ENCODE measurements at regions not wholly inside any gene's neighbourhood (a gene's known extent, or its start where the extent isn't known, plus 50 kb on each side); places are given as distances from the start of the nearest gene placed in this dataset.

DNA sequence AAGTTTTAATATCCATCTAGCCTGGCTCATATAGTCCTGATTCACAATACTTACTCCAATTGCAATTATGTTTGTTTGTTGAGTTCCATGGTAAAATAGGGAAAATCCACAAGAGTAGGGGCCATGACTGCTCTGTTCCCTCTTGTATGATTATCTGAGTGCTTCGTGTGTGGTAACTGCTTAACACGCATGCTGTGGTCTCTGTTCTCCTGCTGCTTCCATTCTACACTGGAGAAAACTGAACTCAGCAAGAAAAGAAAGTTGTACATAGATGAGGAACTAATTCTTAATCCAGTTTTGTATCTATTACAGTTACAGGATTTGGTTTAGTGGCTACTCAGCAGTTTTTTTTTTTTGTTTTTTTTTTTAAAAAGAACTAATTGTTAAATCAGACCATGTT, 223.0 kb upstream of the SATB1 start:
- in situ Hi-C loops (cut with MboI; ENCODE audit: low sequenced_read_pairs) = no loop called here

DNA sequence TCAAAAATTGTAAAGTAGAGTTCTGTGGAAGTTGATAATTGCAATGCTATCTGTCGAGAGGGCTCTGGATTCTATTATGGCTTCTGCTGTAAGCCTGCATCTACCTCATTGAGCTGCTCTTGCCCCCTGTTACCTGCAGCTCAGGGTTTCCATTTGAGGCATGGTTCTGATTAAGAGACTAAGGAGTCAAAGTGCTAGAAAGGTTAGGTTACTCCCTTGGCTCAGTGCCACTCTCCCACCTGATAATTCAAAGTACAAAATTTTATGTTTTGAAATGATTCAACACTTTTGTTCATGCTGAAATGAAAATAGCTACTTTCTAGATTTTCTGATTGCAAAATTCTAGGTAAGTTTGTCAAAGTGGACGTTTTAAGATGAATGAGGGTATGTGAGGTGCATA, 220.5 kb upstream of the SATB1 start:
- in situ Hi-C loops (cut with MboI; ENCODE audit: low sequenced_read_pairs) = no loop called here

DNA sequence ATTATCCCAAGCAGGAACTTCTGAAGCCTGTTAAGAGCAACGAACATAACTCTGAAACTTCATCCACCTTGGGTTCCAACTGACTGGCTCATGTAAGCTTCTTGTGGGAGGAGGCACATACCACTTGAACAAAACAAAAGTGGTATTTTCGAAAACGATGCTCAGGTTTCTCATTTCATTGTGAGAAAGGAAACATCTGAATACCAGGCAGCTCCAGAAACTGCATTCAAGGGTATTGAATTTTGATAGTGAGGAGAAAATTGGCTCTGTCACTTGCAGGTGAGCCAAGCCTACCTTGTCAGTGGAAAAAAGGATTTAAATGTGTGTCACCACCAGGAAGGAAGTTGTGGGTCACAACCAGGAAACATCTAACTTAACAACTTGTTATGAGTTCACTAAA, 218.1 kb upstream of the SATB1 start:
- in situ Hi-C loops (cut with MboI; ENCODE audit: low sequenced_read_pairs) = no loop called here

DNA sequence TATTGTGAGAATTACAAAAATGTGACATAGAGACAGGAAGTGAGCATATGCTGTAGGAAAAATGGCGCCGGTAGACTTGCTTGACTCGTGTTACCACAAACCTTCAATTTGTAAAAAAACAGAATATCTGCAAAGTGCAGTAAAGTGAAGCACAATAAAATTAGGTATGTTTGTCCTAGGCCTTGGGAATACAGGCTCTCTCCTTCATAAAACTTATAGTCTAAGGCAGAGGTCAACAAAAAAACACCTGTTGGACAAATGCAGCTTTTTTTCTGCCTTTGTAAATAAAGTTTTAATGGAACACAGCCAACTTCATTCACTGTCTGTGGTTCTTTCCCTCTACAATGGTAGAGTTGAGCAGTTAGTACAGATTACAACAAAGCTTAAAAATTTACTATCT, 216.8 kb upstream of the SATB1 start:
- in situ Hi-C loops (cut with MboI; ENCODE audit: low sequenced_read_pairs) = no loop called here

DNA sequence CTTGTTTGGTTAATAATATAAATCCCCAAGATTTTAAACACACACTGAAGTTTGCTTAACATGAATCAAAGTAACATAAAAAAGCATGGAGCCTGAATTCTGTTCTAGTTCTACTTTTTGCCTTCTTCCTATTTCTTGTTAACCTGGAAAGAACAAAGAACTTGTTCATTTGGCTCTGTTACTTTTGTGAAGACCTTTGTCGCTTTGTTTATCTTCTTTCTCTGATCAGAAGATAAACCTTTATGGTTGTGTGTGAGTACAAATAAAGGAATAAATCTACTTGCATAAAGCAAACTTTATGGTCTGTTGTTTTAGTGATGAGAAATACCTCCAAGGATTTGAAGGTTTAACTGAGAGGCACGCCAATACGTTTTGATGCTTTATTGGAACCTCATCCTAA, 210.1 kb upstream of the SATB1 start:
- in situ Hi-C loops (cut with MboI; ENCODE audit: low sequenced_read_pairs) = no loop called here

DNA sequence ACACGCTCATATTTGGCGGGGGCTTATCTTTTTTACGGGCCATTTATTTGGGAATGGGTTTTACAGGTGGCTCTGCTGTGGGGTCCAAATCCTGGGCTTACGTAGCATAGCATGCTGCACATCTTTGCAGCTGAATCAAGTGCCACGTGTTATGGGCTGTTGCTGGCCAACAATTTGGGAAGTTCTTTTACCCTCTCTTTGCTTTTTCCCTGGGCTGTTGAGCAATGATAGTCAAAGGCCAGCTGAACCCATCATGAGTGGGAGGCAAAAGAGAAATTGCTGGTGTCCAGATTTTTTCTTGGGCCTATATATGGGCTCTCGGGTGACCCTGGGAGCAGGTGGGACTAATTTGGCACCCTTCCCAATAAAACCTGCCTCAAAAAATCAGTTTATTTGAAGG, 209.3 kb upstream of the SATB1 start:
- in situ Hi-C loops (cut with MboI; ENCODE audit: low sequenced_read_pairs) = no loop called here

DNA sequence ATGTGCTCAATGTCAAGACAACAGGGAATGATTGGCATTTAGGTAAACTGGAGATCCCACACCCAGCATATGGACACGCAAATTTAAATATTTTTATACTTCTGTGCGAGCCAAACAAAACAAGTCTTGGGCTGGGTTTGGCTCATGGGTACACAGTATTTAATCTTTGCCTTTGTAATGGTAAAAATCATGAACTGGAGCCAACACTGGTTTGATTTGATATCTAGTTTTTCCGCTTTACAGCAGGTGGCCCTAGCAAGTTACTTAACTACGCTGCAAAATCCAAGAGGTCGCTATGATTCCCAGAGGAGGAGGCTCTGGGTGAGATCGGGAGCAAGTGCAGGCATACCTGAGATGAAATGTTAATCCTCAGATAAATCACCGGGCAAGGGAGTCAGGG, 207.9 kb upstream of the SATB1 start:
- in situ Hi-C loops (cut with MboI; ENCODE audit: low sequenced_read_pairs) = no loop called here

DNA sequence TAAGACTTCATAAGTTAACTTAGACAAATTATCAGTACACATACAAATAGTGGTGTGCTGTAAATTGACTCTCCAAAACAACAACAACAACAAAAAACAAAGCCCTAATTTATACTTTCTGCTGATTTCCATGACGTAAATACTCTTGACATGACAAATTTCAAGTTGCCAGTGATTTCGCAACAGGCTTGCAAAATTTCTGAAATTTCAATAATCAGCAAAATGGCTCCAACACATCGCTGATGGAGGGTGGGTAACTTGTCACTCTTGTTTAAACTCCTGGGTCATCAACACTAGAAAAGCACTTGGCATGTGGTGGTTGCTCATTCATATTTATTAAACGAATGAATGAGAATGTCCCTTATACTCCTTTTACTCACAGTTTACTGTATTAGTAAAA, 205.2 kb upstream of the SATB1 start:
- in situ Hi-C loops (cut with MboI; ENCODE audit: low sequenced_read_pairs) = no loop called here

DNA sequence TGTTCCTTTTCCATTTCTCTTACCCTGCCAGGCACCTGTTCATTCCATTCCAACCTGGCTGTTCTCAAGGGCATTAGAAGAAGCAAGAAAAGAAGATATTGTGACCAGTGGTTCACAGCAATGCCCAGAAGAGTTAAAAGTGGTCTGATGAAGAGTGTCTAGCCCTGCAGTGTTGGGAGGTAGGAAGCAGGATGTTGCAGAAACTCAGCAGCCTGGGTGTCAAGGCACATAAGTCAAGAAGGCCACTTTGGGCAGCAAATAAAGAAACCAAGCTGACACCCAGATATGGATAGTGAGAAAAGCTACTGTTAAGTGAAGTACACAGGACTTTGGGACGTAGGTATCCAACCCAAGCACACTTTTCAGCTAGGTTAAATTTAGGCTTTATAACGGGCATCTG, 199.9 kb upstream of the SATB1 start:
- in situ Hi-C loops (cut with MboI; ENCODE audit: low sequenced_read_pairs) = no loop called here

DNA sequence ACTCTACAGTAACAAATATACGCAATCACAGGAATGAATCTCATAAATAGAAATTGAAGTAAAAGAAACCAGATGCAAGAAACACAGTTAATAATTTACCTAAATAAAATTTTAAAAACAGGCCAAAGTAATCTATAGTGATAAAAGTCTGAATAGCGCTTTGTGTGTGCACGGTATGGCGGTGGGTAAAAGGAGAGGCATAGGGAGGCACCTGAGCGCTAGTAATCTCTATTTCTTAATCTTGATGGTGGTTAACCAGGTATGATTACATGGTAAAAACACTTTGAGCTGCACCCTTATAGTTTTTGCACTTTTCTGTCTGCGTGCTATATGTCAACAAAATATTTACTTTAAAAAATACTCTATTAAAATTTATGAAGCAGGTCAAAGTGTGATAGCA, 198.1 kb upstream of the SATB1 start:
- in situ Hi-C loops (cut with MboI; ENCODE audit: low sequenced_read_pairs) = no loop called here

DNA sequence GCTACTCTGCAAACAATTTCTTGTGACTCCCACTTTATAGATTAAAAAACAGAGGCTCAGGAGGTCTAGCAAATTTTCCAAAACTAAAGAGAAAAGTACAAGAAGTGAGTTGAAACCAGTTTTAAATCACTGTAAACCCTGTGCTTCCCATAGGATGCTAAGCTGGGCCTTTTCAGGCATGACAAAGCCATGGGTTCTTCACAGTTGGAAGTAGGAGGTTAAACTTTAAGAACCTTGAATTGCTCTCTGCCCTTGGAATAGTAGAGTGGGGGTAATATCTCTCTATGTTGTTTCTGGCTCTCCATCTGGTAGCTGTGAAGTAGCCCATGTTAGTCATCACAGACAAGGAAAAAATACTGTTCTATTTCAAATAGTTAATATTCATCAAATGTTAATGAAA, 193.6 kb upstream of the SATB1 start:
- in situ Hi-C loops (cut with MboI; ENCODE audit: low sequenced_read_pairs) = no loop called here

DNA sequence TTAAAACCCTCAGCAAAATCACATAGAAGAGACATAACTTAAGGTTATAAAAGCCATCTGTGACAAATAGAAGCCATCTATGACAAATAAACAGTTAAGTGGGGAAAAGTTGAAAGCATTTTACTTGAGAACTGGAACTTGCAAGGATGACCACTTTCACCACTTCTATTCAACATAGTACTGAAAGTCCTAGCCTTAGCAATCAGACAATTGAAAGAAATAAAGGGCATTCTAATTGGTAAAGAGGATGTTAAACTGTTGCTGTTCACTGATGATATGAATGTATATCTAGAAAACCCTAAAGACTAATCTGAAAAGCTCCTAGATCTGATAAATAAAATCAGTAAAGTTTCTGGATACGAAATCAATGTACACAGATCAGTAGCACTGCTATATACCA, 186.9 kb upstream of the SATB1 start:
- in situ Hi-C loops (cut with MboI; ENCODE audit: low sequenced_read_pairs) = no loop called here

DNA sequence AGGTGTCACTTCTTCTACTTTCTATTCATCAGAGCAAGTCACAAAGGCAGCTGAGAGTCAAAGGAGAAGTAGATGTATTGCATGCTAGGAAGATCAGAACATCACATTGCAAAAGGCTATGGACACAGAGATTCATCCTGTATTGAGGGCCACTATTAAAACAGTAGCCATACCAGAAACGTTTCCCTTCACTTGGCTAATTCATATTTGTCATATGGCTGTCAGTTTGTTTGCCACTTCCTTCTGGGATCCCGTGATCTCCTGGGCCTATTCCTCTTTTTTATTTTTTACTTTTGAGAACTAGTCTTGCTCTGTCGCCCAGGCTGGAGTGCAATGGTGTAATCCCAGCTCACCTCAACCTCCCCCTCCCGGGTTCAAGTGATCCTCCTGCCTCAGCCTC, 184.0 kb upstream of the SATB1 start:
- in situ Hi-C loops (cut with MboI; ENCODE audit: low sequenced_read_pairs) = no loop called here

DNA sequence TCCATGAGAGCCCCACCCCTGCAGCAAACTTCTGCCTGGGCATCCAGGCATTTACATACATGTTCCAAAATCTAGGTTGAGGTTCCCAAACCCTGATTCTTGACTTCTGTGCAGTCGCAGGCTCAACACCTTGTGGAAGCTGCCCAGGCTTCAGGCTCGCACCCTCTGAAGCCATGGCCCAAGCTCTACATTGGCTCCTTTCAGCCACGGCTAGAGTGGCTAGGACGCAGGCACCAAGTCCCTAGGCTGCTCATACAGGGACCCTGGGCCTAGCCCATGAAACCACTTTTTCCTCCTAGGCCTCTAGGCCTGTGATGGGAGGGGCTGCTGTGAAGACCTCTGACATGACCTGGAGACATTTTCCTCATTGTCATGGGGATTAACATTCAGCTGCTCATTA, 172.8 kb upstream of the SATB1 start:
- in situ Hi-C loops (cut with MboI; ENCODE audit: low sequenced_read_pairs) = no loop called here

DNA sequence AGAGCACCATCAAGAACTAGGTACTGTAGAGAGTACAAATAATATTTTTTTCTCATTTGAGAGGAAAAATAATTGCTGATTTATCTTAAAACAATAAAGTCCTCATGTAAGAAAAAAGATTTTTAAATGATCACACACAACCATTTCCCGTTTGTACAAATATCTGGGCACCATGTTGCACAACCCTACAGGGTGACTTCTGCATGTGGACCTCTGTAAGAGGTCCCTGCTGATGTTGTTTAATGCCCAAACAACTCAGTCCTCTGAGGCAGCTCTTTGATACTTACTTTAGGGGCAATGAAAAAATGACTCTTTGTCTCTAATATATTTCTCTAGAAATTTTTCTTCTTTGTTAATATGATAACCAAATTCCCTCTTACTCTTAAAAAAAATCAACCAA, 168.1 kb upstream of the SATB1 start:
- in situ Hi-C loops (cut with MboI; ENCODE audit: low sequenced_read_pairs) = no loop called here

DNA sequence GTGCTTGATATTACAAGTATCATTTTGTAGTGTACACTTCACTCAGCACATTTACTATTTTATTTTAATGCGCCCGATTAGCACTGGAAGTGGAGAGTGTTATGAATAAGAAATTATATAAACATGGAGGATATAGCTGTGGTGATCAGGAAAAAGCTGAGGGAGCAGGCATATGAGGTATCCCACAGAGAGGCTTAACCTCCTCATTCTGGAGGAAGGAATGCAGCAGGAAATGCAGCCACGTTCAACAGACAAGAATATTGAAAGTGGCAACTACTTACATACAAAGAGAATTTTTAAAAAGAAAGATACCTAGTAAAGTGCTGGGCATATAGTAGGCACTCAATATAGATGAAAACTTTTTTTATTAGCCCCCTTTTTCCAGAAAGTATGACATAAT, 166.0 kb upstream of the SATB1 start:
- in situ Hi-C loops (cut with MboI; ENCODE audit: low sequenced_read_pairs) = no loop called here

DNA sequence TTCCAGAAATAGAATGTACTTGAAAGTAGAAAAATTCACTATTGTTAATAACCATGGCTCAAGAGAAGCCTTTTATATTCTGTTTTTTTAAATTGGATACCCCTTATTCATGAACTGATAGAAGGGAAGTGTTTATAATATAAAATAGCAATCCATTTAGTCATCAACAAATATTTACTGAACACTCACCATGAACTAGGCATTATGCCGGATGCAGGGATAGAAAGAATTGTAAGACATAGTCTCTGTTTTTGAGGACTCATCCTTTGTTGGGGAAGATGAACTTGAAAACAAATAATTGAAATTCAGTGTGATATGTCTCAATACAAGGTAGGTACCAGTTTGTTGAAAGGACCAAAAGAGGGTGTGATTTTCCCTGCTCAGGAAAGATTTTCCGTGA, 160.9 kb upstream of the SATB1 start:
- in situ Hi-C loops (cut with MboI; ENCODE audit: low sequenced_read_pairs) = no loop called here

DNA sequence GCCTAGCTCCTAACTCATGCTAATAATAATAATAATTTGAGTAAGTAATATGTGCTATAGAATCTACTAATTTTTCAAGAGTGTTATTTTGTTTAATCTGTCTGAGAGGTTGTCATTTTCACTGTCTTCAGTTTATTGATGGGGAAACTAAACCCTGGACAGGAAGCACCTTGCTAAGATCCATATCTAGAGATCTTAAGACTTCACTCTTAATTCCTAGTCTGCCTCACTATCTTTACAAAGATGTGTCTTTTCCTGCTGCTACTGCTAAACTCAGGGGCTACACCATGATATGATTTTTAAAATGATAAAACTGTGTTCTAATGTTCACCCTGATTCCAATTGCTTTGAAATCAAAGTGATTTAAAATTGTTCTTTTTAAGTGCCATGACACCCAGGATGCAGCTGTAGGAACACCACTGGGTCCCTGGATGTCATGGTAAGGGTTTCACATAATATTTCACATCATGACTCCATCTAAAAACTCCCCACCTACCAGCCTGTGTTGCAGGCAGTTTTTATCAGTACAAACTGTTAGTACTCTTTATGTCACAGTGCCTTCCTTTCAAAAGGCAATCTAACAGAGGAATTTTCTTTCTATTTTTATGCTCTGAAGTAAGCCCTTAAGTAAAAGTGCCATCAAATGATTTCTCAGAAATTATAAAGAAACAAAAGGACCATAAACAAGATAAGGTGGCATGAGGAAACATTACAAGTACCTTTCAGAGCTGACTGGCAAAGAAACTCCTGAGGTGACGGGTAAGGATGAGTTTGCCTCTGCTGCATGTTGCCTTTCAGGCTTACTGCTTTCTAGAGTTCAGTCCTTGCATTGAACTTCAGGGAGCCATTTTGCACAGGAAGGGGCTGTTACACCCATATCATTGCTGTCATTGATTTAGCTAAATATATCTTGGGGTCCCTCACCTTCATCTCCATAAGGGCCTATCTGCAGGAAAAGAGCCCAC, 160.1 kb upstream of the SATB1 start:
- in situ Hi-C loops (cut with MboI; ENCODE audit: low sequenced_read_pairs) = no loop called here

DNA sequence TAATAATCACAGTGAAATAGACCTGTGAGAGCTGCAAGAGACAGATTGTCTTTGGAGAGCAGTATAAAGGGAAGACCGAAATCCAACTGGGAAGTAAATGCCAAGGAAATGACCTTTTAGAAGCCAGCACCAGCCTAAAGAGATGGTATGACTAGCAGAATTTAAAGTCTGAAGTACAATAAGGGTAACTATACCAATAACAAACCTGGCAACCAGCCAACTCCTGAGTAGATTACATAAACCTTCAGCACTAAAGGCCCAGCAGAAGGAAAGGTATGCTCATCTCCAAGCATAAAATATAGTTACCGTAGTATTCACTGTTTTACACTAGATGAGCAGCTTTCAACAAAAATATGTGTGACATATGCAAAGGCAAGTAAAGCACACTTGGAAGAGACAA, 155.1 kb upstream of the SATB1 start:
- in situ Hi-C loops (cut with MboI; ENCODE audit: low sequenced_read_pairs) = no loop called here

DNA sequence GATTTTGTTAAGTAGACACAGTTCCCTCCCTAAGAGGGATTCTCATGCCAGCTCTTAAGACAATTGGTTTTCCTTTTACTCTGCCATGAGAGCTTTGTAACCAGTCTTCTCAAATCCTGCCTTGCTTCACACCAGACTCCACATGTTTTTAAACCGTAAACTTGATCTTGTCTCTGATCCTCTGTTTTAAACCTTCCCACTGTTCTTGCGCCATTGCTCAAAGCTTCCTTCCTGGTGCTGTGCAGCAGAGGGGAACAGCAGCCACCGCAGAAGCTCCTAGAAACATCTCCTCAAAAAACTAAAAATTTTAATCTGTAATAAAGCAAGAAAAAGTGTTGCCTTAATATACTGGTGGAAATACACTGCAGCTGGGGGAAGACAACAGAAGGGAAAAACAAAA, 154.5 kb upstream of the SATB1 start:
- in situ Hi-C loops (cut with MboI; ENCODE audit: low sequenced_read_pairs) = no loop called here

DNA sequence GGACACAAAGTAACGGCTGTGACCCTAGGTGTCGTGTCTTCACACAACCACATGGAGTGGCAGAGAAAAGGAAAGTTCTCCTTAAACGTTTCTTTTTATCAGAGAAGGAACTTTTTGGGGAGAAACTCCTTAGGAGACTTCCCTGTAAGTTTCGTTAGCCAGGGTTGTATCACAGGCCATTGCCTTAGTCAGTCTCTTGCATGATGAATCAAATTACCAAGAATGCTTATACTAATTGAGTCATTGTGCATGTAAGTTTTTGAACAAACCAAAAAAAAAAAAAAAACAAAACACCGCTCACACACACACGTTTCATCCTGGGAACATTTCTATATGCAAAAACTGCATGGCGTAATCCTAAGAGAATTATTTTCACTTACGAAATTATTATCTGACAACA, 150.4 kb upstream of the SATB1 start:
- in situ Hi-C loops (cut with MboI; ENCODE audit: low sequenced_read_pairs) = no loop called here

DNA sequence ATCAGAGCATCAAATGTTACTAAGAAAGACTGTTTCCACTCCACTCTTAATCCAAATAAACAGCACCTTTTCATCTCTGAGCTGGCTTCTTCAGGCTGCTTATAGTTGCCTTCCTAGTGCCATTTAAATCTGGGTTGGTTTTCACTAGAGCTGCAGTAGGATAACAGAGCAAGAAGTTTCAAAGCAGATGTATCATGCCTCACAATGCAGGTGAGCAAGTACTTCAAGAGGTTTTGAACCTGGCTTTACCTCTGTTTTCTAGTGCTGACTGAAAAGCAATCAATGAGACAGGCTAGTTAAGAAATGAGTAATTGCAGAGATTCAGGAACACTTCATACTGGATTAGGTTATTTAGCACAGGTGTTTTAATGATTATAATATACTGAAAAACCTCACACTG, 147.7 kb upstream of the SATB1 start:
- in situ Hi-C loops (cut with MboI; ENCODE audit: low sequenced_read_pairs) = no loop called here

DNA sequence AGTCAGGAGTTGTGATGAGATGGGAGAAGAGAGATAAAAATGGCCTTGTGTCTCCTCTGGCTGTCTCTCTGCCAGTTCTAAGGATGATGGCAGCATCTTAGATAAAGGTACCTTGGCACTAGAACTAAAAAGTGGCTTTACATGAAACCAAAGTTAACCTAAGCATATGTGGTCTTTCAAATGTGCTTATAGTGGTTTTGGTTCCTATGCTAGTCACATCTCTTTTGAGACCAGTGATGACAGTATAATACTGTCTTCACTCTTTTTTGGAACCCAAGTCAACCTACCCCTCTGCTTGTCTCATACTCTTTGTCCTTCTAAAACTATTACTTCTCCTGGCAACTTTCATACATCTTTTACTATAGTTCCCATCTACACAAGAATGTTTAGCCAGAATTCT, 142.2 kb upstream of the SATB1 start:
- in situ Hi-C loops (cut with MboI; ENCODE audit: low sequenced_read_pairs) = no loop called here

All from HL-60/S4 treated with retinoic acid at 250 ng/mL for 4 days and 3 days (cell line).